Breast epithelium (tissue), 3 donors: ENCODE measurements at regions not wholly inside any gene's neighbourhood (a gene's known extent, or its start where the extent isn't known, plus 50 kb on each side); places are given as distances from the start of the nearest gene placed in this dataset.

Source experiments
- CTCF ChIP-seq, 3 donors: fragments of 450-650 bp; IDR thresholded peaks; one replicate each; pipeline ENCODE4 v1.5.1; 2016 to 2017; ENCODE audit warnings: antibody characterized with exemption in 3 of 3, mild to moderate bottlenecking in 3 of 3, moderate library complexity in 3 of 3
- POLR2A ChIP-seq: fragments of 450-650 bp; IDR thresholded peaks from one replicate; pipeline ENCODE4 v1.6.1; 2016; ENCODE audit warnings: antibody characterized with exemption, mild to moderate bottlenecking, moderate library complexity
- POLR2AphosphoS5 ChIP-seq, 3 donors: sonication (generic); formaldehyde crosslinking; IDR thresholded peaks; one replicate each; pipeline ENCODE4 v1.6.1; 2017; ENCODE audit warnings: antibody characterized with exemption in 3 of 3

- TF ChIP-seq CTCF (IDR thresholded peaks at IDR 0.05), result no peak
- TF ChIP-seq POLR2A, result no peak
- TF ChIP-seq POLR2AphosphoS5 (IDR thresholded peaks at IDR 0.05), result no peak
Observed at GRCh38 chr15:39114690-39115378, 466.0 kb upstream of the THBS1 start.
